ENCODE measurements at regions not wholly inside any gene's neighbourhood (a gene's known extent, or its start where the extent isn't known, plus 50 kb on each side); places are given as distances from the start of the nearest gene placed in this dataset.
A peak's percentile ranks its signal among the peaks of the same experiment; 100 is the strongest.

DNA sequence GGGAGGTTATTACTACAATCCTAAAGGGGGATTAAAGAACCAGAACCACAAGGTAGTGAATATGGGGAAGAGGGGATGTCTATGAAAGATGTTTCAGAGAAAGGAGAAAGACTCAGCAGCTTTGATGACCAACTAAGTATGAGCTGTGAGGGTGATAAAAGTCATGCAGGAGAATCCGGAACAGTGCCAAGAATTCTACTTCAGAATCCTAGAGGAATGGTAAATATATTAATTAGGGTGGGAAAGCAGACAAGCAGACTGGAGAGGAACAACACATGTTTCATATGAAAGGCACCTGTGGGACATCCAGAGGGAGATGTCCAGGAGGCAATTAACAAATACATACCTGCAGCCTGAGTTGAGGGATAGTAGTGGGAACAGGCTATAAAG is 642.2 kb upstream of the DIPK2B start:
- peak; percentile 32 for FAIRE-seq
- H3K27ac ChIP-seq (ENCODE audit: control insufficient read depth, insufficient read depth, low read length), result no peak overlapping the region
- H2AFZ ChIP-seq (ENCODE audit: control insufficient read depth, low read length), result no peak overlapping the region
- H3K4me1 ChIP-seq (ENCODE audit: control insufficient read depth, extremely low read depth, insufficient read depth, low read length), result peaks cover 39% of the 10 kb centered on the region
- peaks cover 84% of the 10 kb centered on the region for H3K79me2 ChIP-seq (ENCODE audit: control insufficient read depth, insufficient read depth, low read length)
- H4K20me1 ChIP-seq (ENCODE audit: control insufficient read depth, extremely low read depth, insufficient read depth, low read length), result peaks cover 6% of the 10 kb centered on the region
- H3K4me2 ChIP-seq (ENCODE audit: control insufficient read depth, extremely low read depth, insufficient read depth, low read depth, low read length), result peak overlapping the region; percentile 17
- H3K9me1 ChIP-seq (ENCODE audit: control insufficient read depth, extremely low read depth, insufficient read depth, low read length), result peaks cover 2% of the 10 kb centered on the region
- H3K9me3 ChIP-seq (ENCODE audit: control insufficient read depth, low read depth, low read length), result no peaks in the 10 kb centered on the region
- dilution Hi-C loops (cut with MboI; ENCODE audit: extremely low pct_ligation_motif_present, low sequenced_read_pairs), result no loop called here
- H3K36me3 ChIP-seq (ENCODE audit: control insufficient read depth in 2 of 2, extremely low read depth in 1 of 2, insufficient read depth in 2 of 2, low read length in 2 of 2), result peaks cover 2 to 3% of the 10 kb centered on the region in 2 experiments
- no peaks in the 10 kb centered on the region for H3K27me3 ChIP-seq (ENCODE audit: control insufficient read depth, extremely low read depth, insufficient read depth, low read length)
- no peak overlapping the region for H3K9ac ChIP-seq (ENCODE audit: control insufficient read depth, extremely low read depth, insufficient read depth, low read length)
- TF ChIP-seq, protein P1, sequence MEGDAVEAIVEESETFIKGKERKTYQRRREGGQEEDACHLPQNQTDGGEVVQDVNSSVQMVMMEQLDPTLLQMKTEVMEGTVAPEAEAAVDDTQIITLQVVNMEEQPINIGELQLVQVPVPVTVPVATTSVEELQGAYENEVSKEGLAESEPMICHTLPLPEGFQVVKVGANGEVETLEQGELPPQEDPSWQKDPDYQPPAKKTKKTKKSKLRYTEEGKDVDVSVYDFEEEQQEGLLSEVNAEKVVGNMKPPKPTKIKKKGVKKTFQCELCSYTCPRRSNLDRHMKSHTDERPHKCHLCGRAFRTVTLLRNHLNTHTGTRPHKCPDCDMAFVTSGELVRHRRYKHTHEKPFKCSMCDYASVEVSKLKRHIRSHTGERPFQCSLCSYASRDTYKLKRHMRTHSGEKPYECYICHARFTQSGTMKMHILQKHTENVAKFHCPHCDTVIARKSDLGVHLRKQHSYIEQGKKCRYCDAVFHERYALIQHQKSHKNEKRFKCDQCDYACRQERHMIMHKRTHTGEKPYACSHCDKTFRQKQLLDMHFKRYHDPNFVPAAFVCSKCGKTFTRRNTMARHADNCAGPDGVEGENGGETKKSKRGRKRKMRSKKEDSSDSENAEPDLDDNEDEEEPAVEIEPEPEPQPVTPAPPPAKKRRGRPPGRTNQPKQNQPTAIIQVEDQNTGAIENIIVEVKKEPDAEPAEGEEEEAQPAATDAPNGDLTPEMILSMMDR (optimal IDR thresholded peaks at IDR 0.05 in 1 of 3, IDR thresholded peaks at IDR 0.05 in 1 of 3, conservative IDR thresholded peaks at IDR 0.05 in 1 of 3; ENCODE audit: extremely low read depth in 1 of 3, insufficient read depth in 2 of 3, low read length in 3 of 3), result no peak
- no peak for TF ChIP-seq EZH2 (IDR thresholded peaks at IDR 0.05; ENCODE audit: low read length)
- DNase-seq (ENCODE audit: low read depth, low spot score), result no peak
- no peak overlapping the region for H3K4me3 ChIP-seq (ENCODE audit: control insufficient read depth in 2 of 3, extremely low read depth in 1 of 3, insufficient read depth in 2 of 3, low read depth in 1 of 3, low read length in 3 of 3)

DNA sequence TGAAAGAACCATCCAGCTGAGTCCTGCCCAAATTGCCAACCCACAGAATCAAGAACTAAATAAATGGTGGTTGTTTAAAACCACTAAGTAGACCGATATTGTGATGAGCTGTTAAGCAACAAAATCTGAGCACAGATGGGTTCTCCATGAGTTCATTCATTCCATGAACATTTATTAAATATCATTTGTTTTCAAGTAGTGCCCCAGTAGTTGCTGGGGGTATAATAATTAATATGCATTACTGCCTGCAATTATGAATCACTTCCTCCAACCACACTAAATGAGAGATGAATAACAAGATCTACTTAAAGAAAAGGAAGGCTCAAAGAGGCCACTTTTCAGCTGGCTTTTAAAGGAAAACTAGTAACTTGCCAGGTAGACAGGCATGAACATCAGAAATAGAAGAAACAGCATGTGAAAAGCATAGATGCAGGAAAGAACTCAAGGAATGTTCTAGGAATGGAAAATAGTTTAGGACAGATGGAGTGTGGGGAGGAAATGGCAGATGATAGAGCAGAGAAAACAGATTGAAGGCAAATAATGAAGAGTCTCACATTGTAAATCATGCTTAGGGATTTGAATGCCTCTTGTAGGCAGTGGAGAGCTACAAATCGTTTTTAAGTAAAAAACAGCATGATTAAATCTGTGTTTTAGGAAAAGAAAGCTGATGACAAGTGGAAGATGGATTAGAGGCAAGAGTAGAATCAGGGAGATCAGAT is 641.7 kb upstream of the DIPK2B start:
- Histone ChIP-seq H3K27ac (ENCODE audit: control insufficient read depth, insufficient read depth, low read length) (peak overlapping the region; percentile 42), H4K20me1 (ENCODE audit: control insufficient read depth, extremely low read depth, insufficient read depth, low read length) (peaks cover 6% of the 10 kb centered on the region), H2AFZ (ENCODE audit: control insufficient read depth, low read length) (peak overlapping the region; percentile 24), H3K9ac (ENCODE audit: control insufficient read depth, extremely low read depth, insufficient read depth, low read length) (no peak overlapping the region), H3K27me3 (ENCODE audit: control insufficient read depth, extremely low read depth, insufficient read depth, low read length) (no peaks in the 10 kb centered on the region), H3K4me2 (ENCODE audit: control insufficient read depth, extremely low read depth, insufficient read depth, low read depth, low read length) (peak overlapping the region; percentile 68), H3K4me3 (ENCODE audit: control insufficient read depth in 2 of 3, extremely low read depth in 1 of 3, insufficient read depth in 2 of 3, low read depth in 1 of 3, low read length in 3 of 3) (peak overlapping the region in 1 of 3 experiments; percentile 20), H3K79me2 (ENCODE audit: control insufficient read depth, insufficient read depth, low read length) (peaks cover 85% of the 10 kb centered on the region), H3K4me1 (ENCODE audit: control insufficient read depth, extremely low read depth, insufficient read depth, low read length) (peaks cover 35% of the 10 kb centered on the region), H3K9me3 (ENCODE audit: control insufficient read depth, low read depth, low read length) (no peaks in the 10 kb centered on the region), H3K36me3 (ENCODE audit: control insufficient read depth in 2 of 2, extremely low read depth in 1 of 2, insufficient read depth in 2 of 2, low read length in 2 of 2) (peaks cover 2 to 3% of the 10 kb centered on the region in 2 experiments), H3K9me1 (ENCODE audit: control insufficient read depth, extremely low read depth, insufficient read depth, low read length) (peaks cover 2% of the 10 kb centered on the region)
- TF ChIP-seq, protein P1 (optimal IDR thresholded peaks at IDR 0.05 in 1 of 3, IDR thresholded peaks at IDR 0.05 in 1 of 3, conservative IDR thresholded peaks at IDR 0.05 in 1 of 3; ENCODE audit: extremely low read depth in 1 of 3, insufficient read depth in 2 of 3, low read length in 3 of 3), result no peak
- no peak for TF ChIP-seq EZH2 (IDR thresholded peaks at IDR 0.05; ENCODE audit: low read length)
- DNase-seq (ENCODE audit: low read depth, low spot score) (no peak), FAIRE-seq (peak; percentile 23)
- dilution Hi-C loops (cut with MboI; ENCODE audit: extremely low pct_ligation_motif_present, low sequenced_read_pairs), result no loop called here
